GM23248 (cell line): ENCODE measurements at regions not wholly inside any gene's neighbourhood (a gene's known extent, or its start where the extent isn't known, plus 50 kb on each side); places are given as distances from the start of the nearest gene placed in this dataset.

Experiments
- EZH2 ChIP-seq: fragments of 200-600 bp; sonication (generic); IDR thresholded peaks from 2 replicates; pipeline ENCODE4 v1.6.1; 2018; ENCODE audit warnings: antibody characterized with exemption, mild to moderate bottlenecking; ENCODE audit not compliant: insufficient read depth, poor library complexity, severe bottlenecking
- EZH2phosphoT487 ChIP-seq: fragments of 200-600 bp; sonication (generic); IDR thresholded peaks from 2 replicates; pipeline ENCODE4 v1.6.1; 2018; ENCODE audit warnings: antibody characterized with exemption, moderate library complexity, mild to moderate bottlenecking, low read depth; ENCODE audit not compliant: insufficient read depth

- TF ChIP-seq EZH2 (no peak), EZH2phosphoT487 (no peak)
Observed at GRCh38 chr6:51411496-51412125, 592.9 kb downstream of the TFAP2B start.
